ENCODE measurements at regions not wholly inside any gene's neighbourhood (a gene's known extent, or its start where the extent isn't known, plus 50 kb on each side); places are given as distances from the start of the nearest gene placed in this dataset.
"Not testable (repeated sequence)": the region's sequence is repeated elsewhere in the genome, so short reads cannot be mapped to it uniquely, and the experiment has no call there.

DNA sequence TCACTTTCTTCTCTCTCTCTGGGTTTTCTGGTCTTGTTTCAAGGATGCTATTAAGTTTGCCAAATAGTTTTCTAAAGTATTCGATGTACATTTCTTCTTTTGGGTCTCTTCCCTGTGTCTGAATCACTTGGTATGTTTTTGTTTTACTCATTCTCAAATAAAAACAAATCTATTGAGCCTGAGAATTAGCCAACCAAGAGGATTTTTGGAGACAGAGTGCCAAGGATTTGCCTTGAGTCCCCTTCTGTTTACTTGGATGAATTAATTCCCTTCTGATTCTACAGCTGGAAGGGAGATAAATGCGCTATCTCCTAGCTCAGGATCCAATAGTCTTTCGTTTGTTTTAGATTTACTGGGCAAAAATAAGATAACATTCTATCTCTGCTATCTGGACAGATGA, 255.5 kb downstream of the SYT10 start:
- DNase-seq, result no peak

DNA sequence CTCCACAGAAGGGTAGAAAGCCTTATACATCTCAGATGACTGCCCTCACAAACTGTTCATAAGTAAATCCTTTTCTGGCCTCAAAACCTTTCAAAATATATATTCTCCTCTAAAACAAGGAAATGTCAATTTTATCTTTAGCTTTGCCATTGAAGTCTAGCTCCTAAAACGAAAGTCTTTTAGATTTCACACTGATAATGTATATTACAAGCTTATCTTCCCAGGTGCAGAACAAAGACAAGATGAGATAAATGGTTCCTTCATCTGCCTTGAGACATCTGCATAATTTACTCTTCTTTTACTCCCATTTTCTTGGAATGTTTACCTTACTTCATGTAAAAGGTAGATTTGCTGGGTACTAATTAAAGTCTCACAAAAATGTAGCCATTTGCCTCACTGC, 257.1 kb downstream of the SYT10 start:
- DNase-seq, result no peak

DNA sequence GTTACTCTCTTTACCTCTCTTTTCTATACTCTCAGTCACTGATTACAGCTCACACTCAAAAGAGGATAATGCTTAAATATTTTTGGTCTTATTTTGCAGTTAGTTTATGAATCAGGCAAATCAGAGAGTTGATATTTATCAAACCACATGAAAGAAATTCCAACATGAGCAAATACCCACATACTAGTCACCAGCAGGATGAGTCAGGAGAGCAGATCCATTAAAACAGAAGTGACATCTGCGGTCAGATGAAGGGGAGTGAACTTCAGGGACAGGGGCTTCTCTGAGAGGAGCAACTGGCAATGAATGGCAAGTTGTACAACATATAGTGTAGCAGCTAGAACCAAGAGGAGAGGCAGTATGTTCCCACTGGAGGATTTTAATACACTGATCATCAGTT, 258.7 kb downstream of the SYT10 start:
- DNase-seq, result no peak

DNA sequence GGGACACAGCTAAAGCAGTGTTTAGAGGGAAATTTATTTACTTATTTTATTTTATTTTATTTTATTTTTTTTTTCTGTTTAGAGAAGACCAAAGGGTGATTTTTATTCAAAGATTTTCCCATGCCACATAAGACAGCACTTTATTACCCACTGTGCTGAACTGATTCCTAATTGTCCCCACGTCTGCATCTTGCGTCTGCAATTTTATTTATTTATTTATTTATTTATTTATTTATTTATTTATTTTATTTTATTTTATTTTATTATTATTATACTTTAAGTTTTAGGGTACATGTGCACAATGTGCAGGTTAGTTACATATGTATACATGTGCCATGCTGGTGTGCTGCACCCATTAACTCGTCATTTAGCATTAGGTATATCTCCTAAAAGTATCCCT, 269.7 kb upstream of the PKP2 start:
- not testable (repeated sequence) for DNase-seq

DNA sequence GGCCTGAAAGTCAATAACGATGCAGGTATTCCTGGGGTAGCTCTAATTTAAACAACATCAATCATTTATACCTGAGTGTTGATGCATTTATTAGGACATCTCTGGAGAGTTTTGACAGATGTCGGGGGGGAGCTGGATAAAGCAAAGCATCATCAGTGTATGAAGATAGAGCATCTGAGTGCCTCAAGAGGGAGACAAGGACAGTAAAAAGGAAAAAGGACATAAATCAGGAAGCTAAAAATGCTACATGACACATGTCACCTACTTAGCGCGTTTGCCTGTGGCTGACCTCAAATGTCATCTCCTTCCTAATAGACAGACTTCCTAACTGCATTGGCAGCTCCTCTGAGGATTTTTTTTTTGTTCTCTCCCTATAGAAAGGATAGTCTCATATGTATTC, 259.5 kb upstream of the PKP2 start:
- DNase-seq, result no peak

DNA sequence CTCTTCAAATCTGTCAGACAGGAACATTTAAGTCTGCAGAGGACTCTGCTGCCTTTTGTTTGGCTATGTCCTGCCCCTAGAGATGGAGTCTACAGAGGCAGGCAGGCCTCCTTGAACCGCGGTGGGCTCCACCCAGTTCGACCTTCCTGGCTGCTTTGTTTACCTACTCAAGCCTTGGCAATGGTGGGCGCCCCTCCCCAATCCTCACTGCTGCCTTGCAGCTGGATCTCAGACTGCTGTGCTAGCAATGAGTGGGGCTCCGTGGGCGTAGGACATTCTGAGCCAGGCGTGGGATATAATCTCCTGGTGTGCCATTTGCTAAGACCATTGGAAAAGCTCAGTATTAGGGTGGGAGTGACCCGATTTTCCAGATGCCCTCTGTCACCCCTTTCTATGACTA, 250.7 kb upstream of the PKP2 start:
- not testable (repeated sequence) for DNase-seq

DNA sequence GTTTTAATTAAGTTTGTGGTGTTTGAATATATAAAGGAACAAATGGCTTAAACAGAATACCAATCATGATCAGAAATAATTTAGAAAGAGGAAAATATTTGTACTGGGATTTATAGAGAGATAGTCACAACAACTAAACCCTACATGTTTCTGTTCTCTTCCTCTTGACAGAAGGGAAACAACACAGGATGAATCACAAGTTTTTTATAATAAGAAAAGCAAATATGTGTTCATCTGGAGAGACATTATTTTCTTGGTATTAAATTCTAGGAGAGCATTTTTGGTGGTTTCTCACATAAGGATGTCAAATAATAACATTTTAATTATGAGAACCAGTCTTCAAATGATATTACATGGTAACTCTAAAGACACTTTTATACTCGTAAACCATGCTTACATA, 232.9 kb upstream of the PKP2 start:
- DNase-seq, result no peak

DNA sequence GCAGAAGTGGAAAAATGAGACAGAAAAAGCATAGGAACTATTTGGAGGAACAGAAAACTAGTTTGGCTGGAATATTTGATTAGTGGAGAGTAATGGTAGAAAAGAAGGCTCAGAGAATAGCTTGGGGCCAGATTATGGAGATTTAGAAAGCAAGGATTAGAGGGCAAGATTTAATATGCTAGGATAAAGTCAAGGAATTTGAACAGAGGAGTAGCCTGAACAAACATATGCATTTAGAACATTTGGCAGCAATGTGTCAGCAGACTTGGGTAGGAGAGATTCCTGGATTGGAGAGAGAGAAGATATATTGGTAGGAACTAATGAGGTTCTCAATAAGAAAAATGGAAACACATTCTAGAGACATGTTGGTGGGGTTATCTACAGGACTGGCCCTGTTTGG, 229.2 kb upstream of the PKP2 start:
- no peak for DNase-seq

DNA sequence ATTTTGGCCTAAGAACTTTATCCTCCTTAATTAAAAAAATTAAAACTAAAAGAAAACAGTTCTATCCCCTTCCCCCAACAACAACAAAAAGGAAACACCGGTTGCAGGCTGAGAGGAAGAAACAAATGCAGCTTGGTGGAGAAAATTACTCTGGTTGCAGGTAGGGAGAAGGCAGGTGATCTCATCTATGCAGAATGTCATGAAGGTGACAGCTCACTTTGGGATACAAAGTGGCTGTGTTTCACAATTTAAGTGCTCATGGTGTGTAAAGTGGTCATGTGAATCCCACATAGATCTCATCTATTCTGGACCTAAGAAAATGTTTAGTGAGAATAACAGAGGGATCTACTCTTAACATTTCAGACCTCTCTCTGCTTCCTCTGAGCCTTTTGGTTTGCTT, 219.7 kb upstream of the PKP2 start:
- DNase-seq, result no peak

DNA sequence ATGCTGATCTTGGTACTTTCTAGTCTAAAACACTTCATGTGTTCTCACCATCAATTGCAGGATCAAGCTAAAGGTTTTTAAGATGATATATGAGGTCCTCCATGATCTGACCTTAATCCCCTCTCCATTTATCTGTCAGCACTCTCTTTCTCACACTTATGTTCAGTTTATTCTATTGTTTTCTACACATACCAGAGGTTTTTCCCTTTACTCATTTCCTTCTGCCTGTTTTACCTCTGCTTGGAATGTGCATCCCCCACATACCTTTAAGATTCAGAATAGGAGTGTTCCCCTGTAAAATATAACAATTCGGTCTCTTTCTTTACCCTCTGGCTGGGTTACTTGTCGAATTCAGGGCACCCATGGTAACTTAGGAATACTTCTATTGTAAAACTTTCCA, 219.1 kb upstream of the PKP2 start:
- DNase-seq, result no peak

DNA sequence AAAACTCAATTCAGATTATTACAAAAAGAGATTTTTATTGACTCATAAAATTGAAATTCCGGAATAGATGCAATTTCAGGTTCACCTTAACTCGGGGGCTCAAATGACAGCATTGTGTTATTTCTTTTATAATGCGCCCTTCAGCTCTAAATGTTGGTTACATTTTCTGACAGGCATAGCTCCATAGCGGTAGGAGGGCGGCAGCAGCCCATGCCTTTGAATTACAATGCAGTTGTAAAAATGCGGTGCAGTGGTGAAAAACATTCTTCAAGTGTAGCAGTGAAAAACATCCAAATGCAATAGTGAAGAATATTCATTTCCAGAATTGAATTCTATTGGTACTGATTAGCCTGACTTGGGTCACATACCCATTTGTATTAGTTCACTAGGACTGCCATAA, 215.3 kb upstream of the PKP2 start:
- DNase-seq, result peak; percentile 30

DNA sequence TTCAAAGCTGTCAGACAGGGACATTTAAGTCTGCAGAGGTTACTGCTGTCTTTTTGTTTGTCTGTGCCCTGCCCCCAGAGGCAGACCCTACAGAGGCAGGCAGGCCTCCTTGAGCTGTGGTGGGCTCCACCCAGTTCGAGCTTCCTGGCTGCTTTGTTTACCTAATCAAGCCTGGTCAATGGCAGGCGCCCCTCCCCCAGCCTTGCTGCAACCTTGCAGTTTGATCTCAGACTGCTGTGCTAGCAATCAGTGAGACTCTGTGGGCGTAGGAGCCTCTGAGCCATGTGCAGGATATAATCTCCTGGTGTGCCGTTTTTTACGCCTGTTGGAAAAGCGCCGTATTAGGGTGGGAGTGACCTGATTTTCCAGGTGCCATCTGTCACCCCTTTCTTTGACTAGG, 211.2 kb upstream of the PKP2 start:
- not testable (repeated sequence) for DNase-seq

DNA sequence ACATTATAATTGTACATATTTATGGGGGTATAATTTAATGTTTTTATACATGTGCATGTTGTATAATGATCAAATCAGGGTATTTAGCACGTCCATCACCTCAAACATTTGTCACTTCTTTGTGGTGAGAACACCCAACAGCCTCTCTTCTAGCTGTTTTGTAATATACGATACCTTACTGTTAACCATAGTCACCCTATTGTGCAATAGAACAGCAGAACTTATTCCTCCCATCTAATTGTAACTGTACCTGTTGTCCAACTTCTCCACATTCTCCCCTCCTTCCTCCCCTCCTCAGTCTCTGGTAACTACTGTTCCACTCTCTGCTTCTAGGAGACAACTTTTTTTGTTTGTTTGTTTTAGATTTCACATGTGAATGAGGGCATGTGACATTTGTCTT, 197.0 kb upstream of the PKP2 start:
- DNase-seq, result no peak

DNA sequence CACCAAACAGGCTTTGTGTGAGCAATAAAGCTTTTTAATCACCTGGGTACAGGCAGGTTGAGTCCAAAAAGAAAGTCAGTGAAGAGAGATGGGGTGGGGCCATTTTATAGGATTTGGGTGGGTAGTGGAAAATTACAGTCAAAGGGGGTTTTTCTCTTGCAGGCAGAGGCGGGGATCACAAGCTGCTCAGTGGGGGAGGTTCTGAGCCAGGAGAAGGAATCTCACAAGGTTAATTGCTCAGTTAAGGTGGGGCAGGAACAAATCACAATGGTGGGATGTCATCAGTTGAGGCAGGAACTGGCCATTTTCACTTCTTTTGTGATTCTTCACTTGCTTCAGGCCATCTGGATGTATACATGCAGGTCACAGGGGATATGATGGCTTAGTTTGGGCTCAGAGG, 191.3 kb upstream of the PKP2 start:
- DNase-seq, result not testable (repeated sequence)

DNA sequence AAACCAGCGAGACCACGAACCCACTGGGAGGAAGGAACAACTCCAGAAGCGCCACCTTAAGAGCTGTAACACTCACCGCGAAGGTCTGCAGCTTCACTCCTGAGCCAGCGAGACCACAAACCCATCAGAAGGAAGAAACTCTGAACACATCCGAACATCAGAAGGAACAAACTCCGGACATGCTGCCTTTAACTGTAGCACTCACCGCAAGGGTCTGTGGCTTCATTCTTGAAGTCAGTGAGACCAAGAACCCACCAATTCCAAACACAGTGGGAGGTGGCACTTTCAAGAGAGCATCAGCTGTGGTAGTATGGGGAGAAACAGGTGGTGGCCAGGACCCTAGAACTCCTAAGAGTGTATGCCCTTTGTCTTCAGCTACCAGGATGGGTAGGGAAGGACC, 179.8 kb upstream of the PKP2 start:
- DNase-seq, result not testable (repeated sequence)

DNA sequence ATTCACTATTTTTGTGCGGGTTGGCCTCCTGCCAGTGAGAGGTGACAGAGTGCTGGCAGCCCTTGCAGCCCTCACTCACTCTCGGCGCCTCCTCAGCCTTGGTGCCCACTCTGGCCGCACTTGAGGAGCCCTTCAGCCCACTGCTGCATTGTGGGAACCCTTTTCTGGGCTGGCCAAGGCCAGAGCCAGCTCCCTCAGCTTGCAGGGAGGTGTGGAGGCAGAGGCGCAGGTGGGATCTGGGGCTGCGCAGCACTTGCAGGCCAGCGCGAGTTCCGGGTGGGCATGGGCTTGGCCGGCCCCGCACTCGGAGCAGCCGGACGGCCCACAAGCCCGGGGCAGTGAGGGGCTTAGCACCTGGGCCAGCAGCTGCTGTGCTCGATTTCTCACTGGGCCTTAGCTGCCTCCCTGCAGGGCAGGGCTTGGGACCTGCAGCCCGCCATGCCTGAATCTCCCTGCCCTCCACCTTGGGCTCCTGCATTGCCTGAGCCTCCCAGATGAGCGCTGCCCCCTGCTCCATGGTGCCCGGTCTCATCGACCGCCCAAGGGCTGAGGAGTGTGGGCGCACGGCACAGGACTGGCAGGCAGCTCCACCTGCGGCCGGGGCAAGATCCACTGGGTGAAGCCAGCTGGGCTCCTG, 178.7 kb upstream of the PKP2 start:
- DNase-seq, result not testable (repeated sequence)

DNA sequence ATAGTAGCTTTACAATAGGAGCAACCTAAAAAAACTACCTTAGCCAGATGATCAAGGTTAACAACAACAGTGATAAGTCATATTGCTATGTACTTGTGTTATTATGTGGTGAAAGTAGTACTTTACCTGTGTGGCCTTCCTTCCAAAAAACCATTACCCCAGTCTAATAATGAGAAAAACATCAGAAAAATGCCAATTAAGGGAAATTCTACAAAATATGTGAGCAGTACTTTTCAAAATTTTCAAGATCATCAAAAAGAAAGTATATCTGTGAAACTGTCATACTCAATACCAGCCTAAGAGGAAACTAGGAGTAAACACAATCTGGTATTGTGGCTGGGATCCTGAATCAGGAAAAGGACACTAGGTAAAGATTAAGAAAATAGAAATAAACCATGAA, 165.3 kb upstream of the PKP2 start:
- no peak for DNase-seq

DNA sequence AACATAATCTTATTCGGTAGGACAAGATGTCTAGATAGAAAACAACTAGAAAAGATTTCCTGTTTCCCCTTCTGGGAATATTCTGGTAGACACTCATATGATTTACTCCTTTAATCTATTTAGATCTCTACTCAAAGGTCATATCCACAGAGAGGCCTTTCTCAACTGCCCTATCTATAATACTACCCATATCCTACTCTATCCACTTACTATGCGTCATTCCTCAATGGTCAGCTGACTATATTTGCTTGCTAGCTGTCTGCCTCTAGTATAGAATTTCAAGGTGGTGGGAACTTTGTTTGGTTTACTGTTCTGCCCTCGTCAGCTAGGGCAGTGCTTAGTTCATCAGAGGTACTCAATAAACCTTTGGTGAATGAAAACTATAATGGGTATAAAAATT, 157.8 kb upstream of the PKP2 start:
- DNase-seq, result no peak

DNA sequence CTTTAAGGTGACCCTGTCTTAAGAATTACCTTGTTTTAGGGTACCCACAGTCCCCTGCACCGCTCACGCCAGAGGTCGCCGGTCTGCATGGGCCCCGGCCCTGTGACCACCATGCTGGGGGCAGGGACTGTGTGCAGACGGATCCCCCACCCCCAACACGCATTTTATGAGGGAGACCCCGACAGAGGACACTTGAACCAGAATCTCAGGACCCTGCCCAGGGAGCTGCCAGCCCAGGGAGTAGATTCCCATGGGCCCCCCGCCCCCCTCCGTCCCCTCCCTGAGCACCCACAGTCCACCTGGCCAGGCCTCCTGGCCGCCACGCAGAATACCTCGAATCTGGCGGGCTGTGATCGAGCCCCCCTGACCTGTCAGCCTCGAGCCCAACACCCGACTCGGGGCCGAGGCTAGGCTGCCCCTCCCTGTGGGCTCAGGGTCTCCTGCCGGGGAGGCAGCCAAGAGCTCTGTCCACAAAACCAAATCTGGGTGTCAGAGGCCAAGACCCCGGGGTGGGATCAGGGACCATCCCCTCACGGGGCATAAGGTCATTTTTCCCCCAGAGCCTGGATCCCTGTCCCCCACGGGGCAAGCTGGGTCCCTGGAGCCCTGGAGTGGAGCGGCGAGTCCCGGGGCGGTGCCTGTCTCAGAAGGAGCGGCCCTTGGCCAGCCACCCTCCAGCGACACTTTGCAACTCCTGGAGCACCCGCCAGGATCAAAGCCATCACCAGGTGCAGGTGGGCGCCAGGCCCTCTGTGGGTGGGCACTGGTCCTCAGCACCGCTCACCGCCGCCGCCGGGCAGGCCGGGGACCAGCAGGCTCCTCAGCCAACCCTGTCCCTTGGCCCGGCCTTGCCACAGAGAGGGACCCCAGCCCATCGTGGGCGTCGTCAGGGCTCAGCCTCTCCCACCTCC, 155.8 kb upstream of the PKP2 start:
- no peak for DNase-seq

DNA sequence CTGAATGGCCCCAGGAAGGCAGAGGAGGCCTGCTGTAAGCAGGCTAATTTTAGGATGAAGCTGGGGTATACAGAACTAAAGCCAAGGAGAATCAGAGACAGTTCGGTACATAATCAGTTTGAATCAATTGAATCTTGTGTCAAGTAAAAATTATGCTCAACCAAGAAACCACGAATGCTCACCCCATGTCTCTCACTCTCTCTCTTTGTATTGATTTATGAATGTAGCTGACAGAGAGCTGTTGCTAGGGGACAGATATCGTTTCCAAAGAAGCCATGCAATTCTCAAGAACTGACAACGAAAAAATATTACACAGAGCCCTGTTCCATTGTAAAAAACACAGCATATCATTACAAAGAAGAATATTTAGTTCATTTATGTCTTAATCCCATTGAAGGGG, 151.1 kb upstream of the PKP2 start:
- peak; percentile 1 for DNase-seq

DNA sequence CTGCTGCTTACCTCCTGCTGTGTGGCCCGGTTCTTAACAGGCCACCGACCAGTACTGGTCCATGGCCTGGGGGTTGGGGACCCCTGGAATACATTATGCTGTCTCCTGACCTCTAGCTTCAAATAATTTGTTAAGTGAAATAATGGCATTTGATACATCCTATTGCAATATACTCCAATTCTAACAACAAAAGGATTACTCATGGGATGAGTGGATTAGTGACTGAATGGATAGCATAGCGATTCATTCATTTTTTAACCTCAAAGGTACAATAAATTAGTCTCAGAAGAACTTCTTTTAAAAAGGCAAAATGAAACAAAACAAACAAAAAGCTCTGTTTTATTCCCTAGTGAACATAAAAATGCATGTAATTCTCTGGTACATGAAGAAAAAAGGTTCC, 147.9 kb upstream of the PKP2 start:
- no peak for DNase-seq

DNA sequence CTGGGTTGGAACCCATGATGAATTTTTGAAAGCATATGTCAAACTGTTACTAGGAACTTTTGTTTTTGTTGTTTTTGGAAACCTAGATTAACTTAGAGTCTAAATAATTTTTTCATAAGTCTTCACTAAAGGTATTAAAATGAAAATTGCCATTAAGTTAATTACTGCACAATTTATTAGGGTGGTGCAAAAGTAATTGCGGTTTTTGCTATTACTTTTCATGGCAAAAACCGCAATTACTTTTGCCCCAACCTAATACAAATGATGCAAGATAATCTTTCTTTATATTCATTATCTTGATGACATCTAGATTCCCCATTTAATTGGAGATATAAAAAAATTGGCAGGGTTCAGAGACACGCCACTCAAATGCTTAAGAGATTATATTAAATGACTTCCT, 145.0 kb upstream of the PKP2 start:
- DNase-seq, result no peak

DNA sequence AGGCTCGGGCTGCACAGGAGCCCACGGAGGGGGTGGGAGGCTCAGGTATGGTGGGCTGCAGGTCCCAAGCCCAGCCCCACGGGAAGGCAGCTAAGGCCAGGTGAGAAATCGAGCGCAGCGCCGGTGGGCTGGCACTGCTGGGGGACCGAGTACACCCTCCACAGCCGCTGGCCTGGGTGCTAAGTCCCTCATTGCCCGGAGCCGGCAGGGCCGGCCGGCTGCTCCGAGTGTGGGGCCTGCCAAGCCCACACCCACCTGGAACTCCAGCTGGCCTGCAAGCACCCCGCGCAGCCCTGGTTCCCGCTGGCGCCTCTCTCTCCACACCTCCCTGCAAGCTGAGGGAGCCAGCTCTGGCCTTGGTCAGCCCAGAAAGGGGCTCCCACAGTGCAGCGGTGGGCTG, 137.4 kb upstream of the PKP2 start:
- DNase-seq, result not testable (repeated sequence)

DNA sequence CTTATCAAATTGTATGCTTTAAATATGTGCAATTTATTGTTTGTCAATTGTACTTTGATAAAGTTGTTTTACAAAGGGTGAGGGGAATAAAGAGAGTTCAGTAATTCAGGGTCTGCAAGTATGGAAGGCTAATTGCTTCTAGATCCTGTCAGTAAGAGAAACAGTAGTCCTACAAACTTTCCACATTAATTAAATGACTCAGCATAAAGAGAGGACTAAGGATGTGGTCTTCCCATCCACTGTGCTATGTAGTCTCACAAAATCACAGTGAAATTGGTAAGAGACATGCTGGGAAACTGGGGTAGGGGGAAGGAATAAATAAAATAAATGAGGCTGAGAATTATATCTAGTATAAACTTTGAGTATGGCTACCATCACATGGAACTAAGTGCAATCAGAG, 130.2 kb upstream of the PKP2 start:
- DNase-seq, result no peak

DNA sequence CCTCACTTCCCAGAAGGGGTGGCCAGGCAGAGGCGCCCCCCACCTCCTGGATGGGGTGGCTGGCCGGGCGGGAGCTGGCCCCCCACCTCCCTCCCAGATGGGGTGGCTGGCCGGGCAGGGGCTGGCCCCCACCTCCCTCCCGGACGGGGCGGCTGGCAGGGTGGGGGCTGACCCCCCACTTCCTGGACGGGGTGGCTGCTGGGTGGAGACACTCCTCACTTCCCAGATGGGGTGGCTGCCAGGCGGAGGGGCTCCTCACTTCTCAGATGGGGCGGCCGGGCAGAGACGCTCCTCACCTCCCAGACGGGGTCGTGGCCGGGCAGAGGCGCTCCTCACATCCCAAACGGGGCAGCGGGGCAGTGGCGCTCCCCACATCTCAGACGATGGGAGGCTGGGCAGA, 126.1 kb upstream of the PKP2 start:
- not testable (repeated sequence) for DNase-seq

Data from eye (tissue), 1 donor.